NCI-H1092 treated with DMSO at 0.1 percent for 48 hours (cell line): ENCODE measurements at regions not wholly inside any gene's neighbourhood (a gene's known extent, or its start where the extent isn't known, plus 50 kb on each side); places are given as distances from the start of the nearest gene placed in this dataset.
"Not testable (repeated sequence)": the region's sequence is repeated elsewhere in the genome, so short reads cannot be mapped to it uniquely, and the experiment has no call there.

ENCODE experiments used
- DNase-seq: peaks from one replicate; lab custom pipeline; 2025; lab: John Stamatoyannopoulos, UW

- DNase-seq, result no peak
Observed at GRCh38 chr2:56971383-56971974, 787.7 kb downstream of the CCDC85A start.

GRCh38 chr2:56981554-56981953 is 797.8 kb downstream of the CCDC85A start:
- no peak for DNase-seq

GRCh38 chr2:56985609-56986008 is 801.8 kb downstream of the CCDC85A start:
- DNase-seq, result no peak

GRCh38 chr2:57022496-57022895 is 838.7 kb downstream of the CCDC85A start:
- DNase-seq, result no peak

GRCh38 chr2:57044931-57045635 is 861.3 kb downstream of the CCDC85A start:
- DNase-seq, result no peak

GRCh38 chr2:57049273-57049672 is 865.5 kb downstream of the CCDC85A start:
- DNase-seq, result no peak

GRCh38 chr2:57050007-57050406 is 866.2 kb downstream of the CCDC85A start:
- DNase-seq, result no peak

GRCh38 chr2:57066301-57066700 is 882.5 kb downstream of the CCDC85A start:
- DNase-seq, result not testable (repeated sequence)

- DNase-seq, result no peak
Observed at GRCh38 chr2:57075226-57075625, 891.4 kb downstream of the CCDC85A start.

- DNase-seq, result no peak
Observed at GRCh38 chr2:57080035-57080434, 896.2 kb downstream of the CCDC85A start.

- no peak for DNase-seq
Observed at GRCh38 chr2:57084697-57085281, 901.0 kb downstream of the CCDC85A start.

- DNase-seq, result no peak
Observed at GRCh38 chr2:57093020-57093419, 909.2 kb downstream of the CCDC85A start.

GRCh38 chr2:57097855-57098254 is 914.1 kb downstream of the CCDC85A start:
- no peak for DNase-seq

GRCh38 chr2:57100436-57100835 is 916.6 kb downstream of the CCDC85A start:
- no peak for DNase-seq

GRCh38 chr2:57105694-57106093 is 921.9 kb downstream of the CCDC85A start:
- DNase-seq, result no peak

GRCh38 chr2:57107353-57107752 is 923.6 kb downstream of the CCDC85A start:
- DNase-seq, result no peak

GRCh38 chr2:57111531-57111930 is 927.7 kb downstream of the CCDC85A start:
- DNase-seq, result no peak

GRCh38 chr2:57119141-57119540 is 927.5 kb upstream of the VRK2 start:
- no peak for DNase-seq

- no peak for DNase-seq
Observed at GRCh38 chr2:57126410-57126809, 920.2 kb upstream of the VRK2 start.

GRCh38 chr2:57139179-57139578 is 907.4 kb upstream of the VRK2 start:
- no peak for DNase-seq

- DNase-seq, result no peak
Observed at GRCh38 chr2:57141269-57141668, 905.3 kb upstream of the VRK2 start.

GRCh38 chr2:57146951-57147350 is 899.7 kb upstream of the VRK2 start:
- no peak for DNase-seq

- DNase-seq, result no peak
Observed at GRCh38 chr2:57156231-57156924, 890.2 kb upstream of the VRK2 start.
